ENCODE measurements at regions not wholly inside any gene's neighbourhood (a gene's known extent, or its start where the extent isn't known, plus 50 kb on each side); places are given as distances from the start of the nearest gene placed in this dataset.

DNA sequence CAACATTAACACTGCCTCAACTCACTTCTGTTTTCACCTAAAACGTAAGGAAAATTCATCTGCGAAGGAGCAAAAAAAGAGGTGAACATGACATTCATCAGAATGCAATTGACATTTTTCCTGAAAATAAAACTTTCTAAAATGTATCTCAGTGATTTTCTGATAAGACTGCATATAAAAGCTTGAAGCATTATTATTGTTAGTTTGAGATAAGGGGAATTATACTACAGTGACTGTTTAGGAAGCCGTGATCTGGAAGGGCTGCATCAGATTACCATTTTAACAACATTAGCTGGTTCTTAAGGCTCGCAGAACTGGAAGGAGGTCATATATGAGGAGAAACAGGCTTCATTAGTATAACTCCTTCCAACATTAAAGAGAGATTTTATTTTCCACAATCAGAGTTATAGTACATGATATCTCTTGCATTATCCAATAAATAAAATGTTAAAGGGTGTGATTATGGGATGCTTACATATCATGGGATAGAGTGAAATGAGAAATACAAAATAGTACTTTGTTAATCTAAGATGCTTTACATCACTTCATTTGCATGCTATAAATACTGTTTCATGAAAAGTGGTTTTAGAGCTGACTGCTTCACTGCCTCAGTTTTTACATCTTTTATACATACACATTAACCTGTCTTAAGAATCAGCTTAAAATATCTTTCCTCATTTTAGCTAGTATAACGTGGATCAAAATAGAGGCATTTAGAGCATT, 1820.1 kb upstream of the TENM3 start:
- H3K9ac ChIP-seq (ENCODE audit: insufficient read depth, low read length, poor library complexity, severe bottlenecking) = no peak overlapping the region
- peaks cover 0 to 1% (median 0%) of the 10 kb centered on the region in 7 donors for H3K9me3 Mint-ChIP-seq
- no peak for DNase-seq
- H3K9me3 ChIP-seq (replicated peaks in 1 of 2; ENCODE audit: control insufficient read depth in 1 of 2, insufficient read depth in 1 of 2, low read length in 2 of 2) = no peaks in the 10 kb centered on the region
- no peaks in the 10 kb centered on the region for H3K36me3 Mint-ChIP-seq
- H2AFZ ChIP-seq (ENCODE audit: insufficient read depth, low read depth, low read length, poor library complexity, severe bottlenecking) = no peak overlapping the region
- no peaks in the 10 kb centered on the region for H3K36me3 ChIP-seq (replicated peaks in 1 of 2; ENCODE audit: control insufficient read depth in 1 of 2, insufficient read depth in 2 of 2, low read length in 2 of 2)
- H3K79me2 ChIP-seq (ENCODE audit: insufficient read depth, low read length) = no peaks in the 10 kb centered on the region
- TF ChIP-seq, protein P1, sequence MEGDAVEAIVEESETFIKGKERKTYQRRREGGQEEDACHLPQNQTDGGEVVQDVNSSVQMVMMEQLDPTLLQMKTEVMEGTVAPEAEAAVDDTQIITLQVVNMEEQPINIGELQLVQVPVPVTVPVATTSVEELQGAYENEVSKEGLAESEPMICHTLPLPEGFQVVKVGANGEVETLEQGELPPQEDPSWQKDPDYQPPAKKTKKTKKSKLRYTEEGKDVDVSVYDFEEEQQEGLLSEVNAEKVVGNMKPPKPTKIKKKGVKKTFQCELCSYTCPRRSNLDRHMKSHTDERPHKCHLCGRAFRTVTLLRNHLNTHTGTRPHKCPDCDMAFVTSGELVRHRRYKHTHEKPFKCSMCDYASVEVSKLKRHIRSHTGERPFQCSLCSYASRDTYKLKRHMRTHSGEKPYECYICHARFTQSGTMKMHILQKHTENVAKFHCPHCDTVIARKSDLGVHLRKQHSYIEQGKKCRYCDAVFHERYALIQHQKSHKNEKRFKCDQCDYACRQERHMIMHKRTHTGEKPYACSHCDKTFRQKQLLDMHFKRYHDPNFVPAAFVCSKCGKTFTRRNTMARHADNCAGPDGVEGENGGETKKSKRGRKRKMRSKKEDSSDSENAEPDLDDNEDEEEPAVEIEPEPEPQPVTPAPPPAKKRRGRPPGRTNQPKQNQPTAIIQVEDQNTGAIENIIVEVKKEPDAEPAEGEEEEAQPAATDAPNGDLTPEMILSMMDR (IDR thresholded peaks at IDR 0.05) = no peak
- H3K27ac Mint-ChIP-seq = no peak overlapping the region
- H3K4me1 ChIP-seq (ENCODE audit: control insufficient read depth in 1 of 2, insufficient read depth in 2 of 2, low read length in 2 of 2) = no peaks in the 10 kb centered on the region
- no peak overlapping the region for H3K4me3 ChIP-seq (replicated peaks in 1 of 3; ENCODE audit: low read depth in 2 of 3, low read length in 3 of 3)
- no peak overlapping the region for H3K27ac ChIP-seq (ENCODE audit: low read depth in 1 of 2, low read length in 2 of 2)
- no CpG with 5 or more reads among the region's 5 CpGs for WGBS (ENCODE audit: insufficient coverage)
- no peak overlapping the region for H3K4me3 Mint-ChIP-seq
- no peaks in the 10 kb centered on the region for H3K4me1 Mint-ChIP-seq
- intact Hi-C loops (cut with micrococcal nuclease) = no loop called here
- no peaks in the 10 kb centered on the region for H3K27me3 Mint-ChIP-seq (ENCODE audit: low read depth in 3 of 3)
- H3K27me3 ChIP-seq (ENCODE audit: control insufficient read depth in 2 of 2, insufficient read depth in 2 of 2, low read length in 2 of 2) = no peaks in the 10 kb centered on the region
- no peaks in the 10 kb centered on the region for H4K20me1 ChIP-seq (ENCODE audit: insufficient read depth, low read length)
- H3K4me2 ChIP-seq (replicated peaks; ENCODE audit: extremely low read depth, low read length, poor library complexity, severe bottlenecking) = no peak overlapping the region

DNA sequence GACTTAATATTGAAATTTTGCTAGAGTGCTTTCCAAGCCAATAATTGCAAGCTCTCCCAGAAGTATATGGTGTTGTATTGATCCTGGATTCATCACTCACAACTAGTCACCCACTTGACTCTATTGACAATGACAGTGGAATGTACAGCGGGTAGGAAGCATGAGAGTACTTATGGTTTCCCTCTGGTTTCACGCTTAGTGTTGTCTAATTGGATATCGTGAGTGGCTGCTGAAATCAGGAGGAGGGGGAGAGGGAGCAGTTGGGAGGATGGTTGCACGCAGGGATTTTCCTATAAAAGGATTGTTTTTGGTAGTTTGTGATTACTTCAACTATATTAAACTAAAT, 1819.5 kb upstream of the TENM3 start:
- Histone ChIP-seq H2AFZ (ENCODE audit: insufficient read depth, low read depth, low read length, poor library complexity, severe bottlenecking) (no peak overlapping the region), H4K20me1 (ENCODE audit: insufficient read depth, low read length) (no peaks in the 10 kb centered on the region), H3K79me2 (ENCODE audit: insufficient read depth, low read length) (no peaks in the 10 kb centered on the region), H3K4me1 (ENCODE audit: control insufficient read depth in 1 of 2, insufficient read depth in 2 of 2, low read length in 2 of 2) (no peaks in the 10 kb centered on the region), H3K4me3 (replicated peaks in 1 of 3; ENCODE audit: low read depth in 2 of 3, low read length in 3 of 3) (no peak overlapping the region), H3K4me2 (replicated peaks; ENCODE audit: extremely low read depth, low read length, poor library complexity, severe bottlenecking) (no peak overlapping the region), H3K9me3 (replicated peaks in 1 of 2; ENCODE audit: control insufficient read depth in 1 of 2, insufficient read depth in 1 of 2, low read length in 2 of 2) (no peaks in the 10 kb centered on the region), H3K36me3 (replicated peaks in 1 of 2; ENCODE audit: control insufficient read depth in 1 of 2, insufficient read depth in 2 of 2, low read length in 2 of 2) (no peaks in the 10 kb centered on the region), H3K27me3 (ENCODE audit: control insufficient read depth in 2 of 2, insufficient read depth in 2 of 2, low read length in 2 of 2) (no peaks in the 10 kb centered on the region), H3K9ac (ENCODE audit: insufficient read depth, low read length, poor library complexity, severe bottlenecking) (no peak overlapping the region), H3K27ac (ENCODE audit: low read depth in 1 of 2, low read length in 2 of 2) (no peak overlapping the region)
- H3K4me3 Mint-ChIP-seq = no peak overlapping the region
- no peak for DNase-seq
- H3K27me3 Mint-ChIP-seq (ENCODE audit: low read depth in 3 of 3) = no peaks in the 10 kb centered on the region
- 80% methylated on average over 1 of the region's 4 CpGs for WGBS (ENCODE audit: insufficient coverage)
- no peaks in the 10 kb centered on the region for H3K36me3 Mint-ChIP-seq
- TF ChIP-seq, protein P1 (IDR thresholded peaks at IDR 0.05) = no peak
- H3K27ac Mint-ChIP-seq = no peak overlapping the region
- no peaks in the 10 kb centered on the region for H3K4me1 Mint-ChIP-seq
- H3K9me3 Mint-ChIP-seq = peaks cover 0 to 1% (median 0%) of the 10 kb centered on the region in 7 donors
- intact Hi-C loops (cut with micrococcal nuclease) = no loop called here

Measured in CD14-positive monocyte (primary cell).